Astrocyte (in vitro differentiated cells and primary cell): ENCODE measurements at regions not wholly inside any gene's neighbourhood (a gene's known extent, or its start where the extent isn't known, plus 50 kb on each side); places are given as distances from the start of the nearest gene placed in this dataset.

ENCODE experiments used
- CTCF ChIP-seq: IDR thresholded peaks from 2 replicates; pipeline ENCODE4 v1.5.1; 2011; ENCODE audit warnings: low read depth, mild to moderate bottlenecking, inconsistent platforms, low read length, moderate library complexity; ENCODE audit not compliant: insufficient read depth
- EZH2 ChIP-seq: IDR thresholded peaks from 2 replicates; pipeline ENCODE4 v1.6.1; 2012; ENCODE audit warnings: mild to moderate bottlenecking, low read length, inconsistent platforms; ENCODE audit not compliant: insufficient read depth

GRCh38 chr20:4366076-4366475 is 117.0 kb upstream of the ADRA1D start:
- TF ChIP-seq CTCF (no peak), EZH2 (no peak)
